ENCODE measurements at regions not wholly inside any gene's neighbourhood (a gene's known extent, or its start where the extent isn't known, plus 50 kb on each side); places are given as distances from the start of the nearest gene placed in this dataset.

- Histone ChIP-seq H3K9ac (no peak overlapping the region), H3K9me3 (no peaks in the 10 kb centered on the region), H3K4me1 (no peaks in the 10 kb centered on the region), H3K27me3 (no peaks in the 10 kb centered on the region), H3K36me3 (no peaks in the 10 kb centered on the region), H3K4me3 (no peak overlapping the region), H3K4me2 (no peak overlapping the region), H4K20me1 (no peaks in the 10 kb centered on the region), H3K27ac (no peak overlapping the region)
- TF ChIP-seq Cebpa-rat (IDR thresholded peaks at IDR 0.05): no peak
Measured at GRCh38 chr5:164265566-164265965, 760.1 kb downstream of the MAT2B start.

DNA sequence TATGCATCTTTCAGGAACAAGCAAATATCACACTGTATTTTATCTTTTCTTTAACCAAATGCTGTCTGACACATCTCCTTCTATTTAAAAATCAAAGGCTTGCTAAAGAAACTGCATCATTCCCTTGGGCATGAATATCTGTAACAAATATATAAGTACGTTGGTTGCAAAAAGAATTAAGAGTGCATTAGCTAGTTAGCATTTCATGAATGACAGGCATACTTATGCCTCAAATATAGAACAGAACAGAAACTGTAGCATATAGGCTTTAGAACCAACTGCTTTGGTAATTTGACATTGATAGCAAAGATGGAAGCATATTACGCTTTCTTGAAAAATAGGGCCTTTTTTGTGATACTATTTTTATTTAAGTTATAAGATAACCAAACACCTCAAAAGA, 761.2 kb downstream of the MAT2B start:
- H3K27ac ChIP-seq: no peak overlapping the region
- H3K4me2 ChIP-seq: no peak overlapping the region
- H3K36me3 ChIP-seq: no peaks in the 10 kb centered on the region
- no peak overlapping the region for H3K9ac ChIP-seq
- no peak for TF ChIP-seq Cebpa-rat (IDR thresholded peaks at IDR 0.05)
- no peaks in the 10 kb centered on the region for H4K20me1 ChIP-seq
- H3K4me3 ChIP-seq: no peak overlapping the region
- H3K4me1 ChIP-seq: no peaks in the 10 kb centered on the region
- H3K27me3 ChIP-seq: no peaks in the 10 kb centered on the region
- H3K9me3 ChIP-seq: no peaks in the 10 kb centered on the region

- no peaks in the 10 kb centered on the region for H4K20me1 ChIP-seq
- H3K27ac ChIP-seq: no peak overlapping the region
- no peaks in the 10 kb centered on the region for H3K4me1 ChIP-seq
- H3K27me3 ChIP-seq: no peaks in the 10 kb centered on the region
- H3K4me3 ChIP-seq: no peak overlapping the region
- no peak overlapping the region for H3K4me2 ChIP-seq
- H3K9me3 ChIP-seq: no peaks in the 10 kb centered on the region
- no peak for TF ChIP-seq Cebpa-rat (IDR thresholded peaks at IDR 0.05)
- no peak overlapping the region for H3K9ac ChIP-seq
- H3K36me3 ChIP-seq: no peaks in the 10 kb centered on the region
Measured at GRCh38 chr5:164277720-164278119, 772.3 kb downstream of the MAT2B start.

DNA sequence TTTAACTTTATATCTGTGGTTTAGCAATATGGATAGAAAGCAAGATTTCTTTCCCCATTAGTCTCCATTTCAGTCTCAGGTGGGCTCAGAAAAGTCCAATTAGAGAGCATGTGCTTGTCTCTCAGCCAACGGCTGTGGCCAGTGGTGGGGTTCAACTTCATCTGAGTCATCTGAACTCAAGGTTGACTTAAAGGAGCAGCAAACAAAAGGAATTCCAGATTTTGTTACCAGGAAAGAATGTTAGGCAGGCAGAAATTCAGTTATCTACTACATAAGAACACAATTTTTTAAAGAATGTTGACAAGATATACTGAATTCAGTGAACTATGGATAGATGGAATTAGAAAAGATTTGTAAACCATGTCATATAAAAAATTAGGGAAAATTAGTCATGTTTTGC, 784.1 kb downstream of the MAT2B start:
- Histone ChIP-seq H3K36me3 (no peaks in the 10 kb centered on the region), H3K9me3 (peaks cover 3% of the 10 kb centered on the region; the same call in 1 of the 2 replicates), H3K27ac (no peak overlapping the region), H3K4me1 (no peaks in the 10 kb centered on the region), H3K9ac (no peak overlapping the region), H3K4me3 (no peak overlapping the region), H3K4me2 (no peak overlapping the region), H3K27me3 (no peaks in the 10 kb centered on the region), H4K20me1 (no peaks in the 10 kb centered on the region)
- no peak for TF ChIP-seq Cebpa-rat (IDR thresholded peaks at IDR 0.05)

GRCh38 chr5:164296603-164297080, 791.2 kb downstream of the MAT2B start:
- no peak for TF ChIP-seq Cebpa-rat (IDR thresholded peaks at IDR 0.05)
- H3K27ac ChIP-seq: no peak overlapping the region
- H3K4me2 ChIP-seq: no peak overlapping the region
- H3K27me3 ChIP-seq: no peaks in the 10 kb centered on the region
- H4K20me1 ChIP-seq: no peaks in the 10 kb centered on the region
- H3K4me3 ChIP-seq: no peak overlapping the region
- no peaks in the 10 kb centered on the region for H3K9me3 ChIP-seq
- H3K4me1 ChIP-seq: peaks cover 28% of the 10 kb centered on the region
- H3K36me3 ChIP-seq: no peaks in the 10 kb centered on the region
- H3K9ac ChIP-seq: no peak overlapping the region

GRCh38 chr5:164298165-164298564, 792.7 kb downstream of the MAT2B start:
- H3K4me1 ChIP-seq: peaks cover 43% of the 10 kb centered on the region
- H3K36me3 ChIP-seq: no peaks in the 10 kb centered on the region
- no peak overlapping the region for H3K4me3 ChIP-seq
- no peak for TF ChIP-seq Cebpa-rat (IDR thresholded peaks at IDR 0.05)
- no peak overlapping the region for H3K9ac ChIP-seq
- no peaks in the 10 kb centered on the region for H4K20me1 ChIP-seq
- no peaks in the 10 kb centered on the region for H3K27me3 ChIP-seq
- H3K9me3 ChIP-seq: no peaks in the 10 kb centered on the region
- no peak overlapping the region for H3K4me2 ChIP-seq
- no peak overlapping the region for H3K27ac ChIP-seq

DNA sequence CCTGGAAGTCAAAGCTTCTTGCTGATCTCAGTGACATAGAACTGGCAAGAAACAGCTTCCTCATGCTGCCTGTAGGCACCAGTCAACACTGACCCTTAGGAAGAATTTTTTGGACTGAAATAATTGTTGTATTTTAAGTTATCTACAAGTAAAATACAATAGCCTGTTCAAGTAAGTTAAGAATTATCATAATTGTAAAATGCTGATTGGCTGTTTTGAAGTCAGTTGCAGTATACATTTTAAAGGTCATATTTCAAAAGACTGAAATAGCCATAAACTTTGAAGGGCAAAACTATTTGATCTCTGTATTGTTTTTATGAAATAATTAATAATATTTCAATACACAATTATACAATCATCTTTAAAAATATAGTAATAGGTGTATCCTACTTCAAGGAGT, 794.9 kb downstream of the MAT2B start:
- H3K36me3 ChIP-seq: no peaks in the 10 kb centered on the region
- no peak overlapping the region for H3K4me3 ChIP-seq
- no peak for TF ChIP-seq Cebpa-rat (IDR thresholded peaks at IDR 0.05)
- H3K27me3 ChIP-seq: no peaks in the 10 kb centered on the region
- no peaks in the 10 kb centered on the region for H4K20me1 ChIP-seq
- H3K4me1 ChIP-seq: peaks cover 56% of the 10 kb centered on the region
- H3K4me2 ChIP-seq: peak overlapping the region; percentile 2; the same call in 1 of the 2 replicates
- H3K27ac ChIP-seq: no peak overlapping the region
- no peak overlapping the region for H3K9ac ChIP-seq
- H3K9me3 ChIP-seq: no peaks in the 10 kb centered on the region

GRCh38 chr5:164301136-164301535, 795.7 kb downstream of the MAT2B start:
- Histone ChIP-seq H3K4me2 (0 out of 2 replicates have a peak overlapping the region, but pooled peaks have one; percentile 7), H3K9ac (no peak overlapping the region), H3K4me3 (no peak overlapping the region), H3K4me1 (peaks cover 60% of the 10 kb centered on the region), H3K36me3 (no peaks in the 10 kb centered on the region), H4K20me1 (no peaks in the 10 kb centered on the region), H3K27me3 (no peaks in the 10 kb centered on the region), H3K9me3 (no peaks in the 10 kb centered on the region), H3K27ac (no peak overlapping the region)
- TF ChIP-seq Cebpa-rat (IDR thresholded peaks at IDR 0.05): no peak

- TF ChIP-seq Cebpa-rat (IDR thresholded peaks at IDR 0.05): no peak
- no peaks in the 10 kb centered on the region for H3K36me3 ChIP-seq
Measured at GRCh38 chr5:164301708-164302107, 796.3 kb downstream of the MAT2B start.

GRCh38 chr5:164302533-164303235, 797.3 kb downstream of the MAT2B start:
- peak overlapping the region; percentile 64 for H3K4me2 ChIP-seq
- no peaks in the 10 kb centered on the region for H3K36me3 ChIP-seq
- no peaks in the 10 kb centered on the region for H3K9me3 ChIP-seq
- H3K27me3 ChIP-seq: no peaks in the 10 kb centered on the region
- peak overlapping the region; percentile 37; the same call in 1 of the 2 replicates for H3K27ac ChIP-seq
- H3K4me3 ChIP-seq: no peak overlapping the region
- TF ChIP-seq Cebpa-rat (IDR thresholded peaks at IDR 0.05): no peak
- no peak overlapping the region for H3K9ac ChIP-seq
- H3K4me1 ChIP-seq: peaks cover 60% of the 10 kb centered on the region
- no peaks in the 10 kb centered on the region for H4K20me1 ChIP-seq

More at GRCh38 chr5:164301708-164302107, 796.3 kb downstream of the MAT2B start:
- Histone ChIP-seq H3K9ac (no peak overlapping the region), H3K27me3 (no peaks in the 10 kb centered on the region), H3K4me3 (no peak overlapping the region), H3K27ac (no peak overlapping the region), H4K20me1 (no peaks in the 10 kb centered on the region), H3K4me2 (peak overlapping the region; percentile 64), H3K4me1 (peaks cover 60% of the 10 kb centered on the region), H3K9me3 (no peaks in the 10 kb centered on the region)
